ENCODE measurements at regions not wholly inside any gene's neighbourhood (a gene's known extent, or its start where the extent isn't known, plus 50 kb on each side); places are given as distances from the start of the nearest gene placed in this dataset.

GRCh38 chr11:57871231-57871630 lies 109.6 kb downstream of the CTNND1 start:
- H3K4me3 ChIP-seq (ENCODE audit: low read depth, low read length) = no peak overlapping the region
- DNase-seq (ENCODE audit: low read depth) = no peak
- no peak for TF ChIP-seq CTCF (IDR thresholded peaks at IDR 0.05; ENCODE audit: insufficient read depth, low read length, poor library complexity, severe bottlenecking)
- no peaks in the 10 kb centered on the region for H3K27me3 ChIP-seq (ENCODE audit: control insufficient read depth, insufficient read depth, low read length)
- H3K36me3 ChIP-seq (ENCODE audit: control insufficient read depth, insufficient read depth, low read length) = no peaks in the 10 kb centered on the region

- DNase-seq (ENCODE audit: low read depth) = no peak
- TF ChIP-seq CTCF (IDR thresholded peaks at IDR 0.05; ENCODE audit: insufficient read depth, low read length, poor library complexity, severe bottlenecking) = no peak
- Histone ChIP-seq H3K36me3 (ENCODE audit: control insufficient read depth, insufficient read depth, low read length) (no peaks in the 10 kb centered on the region), H3K27me3 (ENCODE audit: control insufficient read depth, insufficient read depth, low read length) (no peaks in the 10 kb centered on the region), H3K4me3 (ENCODE audit: low read depth, low read length) (no peak overlapping the region)
These were observed 111.8 kb downstream of the CTNND1 start for GRCh38 chr11:57873196-57873911.

- TF ChIP-seq CTCF (IDR thresholded peaks at IDR 0.05; ENCODE audit: insufficient read depth, low read length, poor library complexity, severe bottlenecking) = no peak
- no peak overlapping the region for H3K4me3 ChIP-seq (ENCODE audit: low read depth, low read length)
- no peaks in the 10 kb centered on the region for H3K36me3 ChIP-seq (ENCODE audit: control insufficient read depth, insufficient read depth, low read length)
- no peak for DNase-seq (ENCODE audit: low read depth)
- H3K27me3 ChIP-seq (ENCODE audit: control insufficient read depth, insufficient read depth, low read length) = no peaks in the 10 kb centered on the region
These were observed 113.4 kb downstream of the CTNND1 start for GRCh38 chr11:57874981-57875380.

- no peaks in the 10 kb centered on the region for H3K27me3 ChIP-seq (ENCODE audit: control insufficient read depth, insufficient read depth, low read length)
- no peak for TF ChIP-seq CTCF (IDR thresholded peaks at IDR 0.05; ENCODE audit: insufficient read depth, low read length, poor library complexity, severe bottlenecking)
- DNase-seq (ENCODE audit: low read depth) = no peak
- no peaks in the 10 kb centered on the region for H3K36me3 ChIP-seq (ENCODE audit: control insufficient read depth, insufficient read depth, low read length)
- H3K4me3 ChIP-seq (ENCODE audit: low read depth, low read length) = no peak overlapping the region
These were observed 120.0 kb downstream of the CTNND1 start for GRCh38 chr11:57881647-57882046.

- H3K4me3 ChIP-seq (ENCODE audit: low read depth, low read length) = no peak overlapping the region
- no peak for DNase-seq (ENCODE audit: low read depth)
- H3K36me3 ChIP-seq (ENCODE audit: control insufficient read depth, insufficient read depth, low read length) = no peaks in the 10 kb centered on the region
- no peak for TF ChIP-seq CTCF (IDR thresholded peaks at IDR 0.05; ENCODE audit: insufficient read depth, low read length, poor library complexity, severe bottlenecking)
- H3K27me3 ChIP-seq (ENCODE audit: control insufficient read depth, insufficient read depth, low read length) = no peaks in the 10 kb centered on the region
These were observed 122.0 kb downstream of the CTNND1 start for GRCh38 chr11:57883630-57884029.
